HepG2 (cell line): ENCODE measurements at regions not wholly inside any gene's neighbourhood (a gene's known extent, or its start where the extent isn't known, plus 50 kb on each side); places are given as distances from the start of the nearest gene placed in this dataset.

Source experiments
- ATAC-seq: fragments of 200-7000 bp; cut with Tn5 transposase; 3 replicates; pipeline ENCODE4 v1.9.1; 2020; ENCODE audit warnings: mild to moderate bottlenecking, moderate library complexity
- BruUV-seq: library from RNA; stranded (reverse); fragments of 400-500 nt; replicated peaks from 2 replicates; lab custom pipeline; 2021; lab: Mats Ljungman, UMichigan
- CTCF ChIA-PET: fragments of 300-600 bp; formaldehyde crosslinking; extraction: SDS; loops from one replicate; lab custom pipeline; 2021; ENCODE audit warnings: low total read pairs, inconsistent platforms, low intra/inter-chr PET ratio; lab: Yijun Ruan, JAX
- POLR2A ChIA-PET: fragments of 350-600 bp; sonication (Branson Sonifier 250); formaldehyde crosslinking; loops from one replicate; lab custom pipeline; 2020; ENCODE audit warnings: antibody characterized with exemption, inconsistent platforms; lab: Yijun Ruan, JAX
- DNase-seq: peaks from one replicate; pipeline ENCODE4 v3.0.0-alpha.2; 2015; ENCODE audit warnings: low spot score
- FAIRE-seq: peaks from 3 replicates; lab custom pipeline; 2011; peaks lifted over from hg19 to GRCh38; lab: Jason Lieb, UNC
- H2AFZ ChIP-seq: one replicate; pipeline ENCODE4 v1.6.1; 2011; ENCODE audit warnings: low read length, inconsistent platforms
- H3K27ac ChIP-seq: fragments of 300-600 bp; 3 replicates; pipeline ENCODE4 v1.8.0; 2011; ENCODE audit warnings: mixed run types, mild to moderate bottlenecking, mixed read lengths, low read length, inconsistent platforms; ENCODE audit not compliant: insufficient read depth; ENCODE audit errors: extremely low read length
- H3K27me3 ChIP-seq, 2 experiments: fragments of 200-600 bp in 1 of 2; 2 replicates in 1 of 2; 3 replicates in 1 of 2; pipeline versions ENCODE4 v1.6.0 to v1.8.0; 2011; ENCODE audit warnings: low read length in 2 of 2, mild to moderate bottlenecking in 2 of 2, moderate library complexity in 2 of 2, inconsistent platforms in 1 of 2; ENCODE audit not compliant: insufficient read depth in 2 of 2, control insufficient read depth in 1 of 2
- H3K36me3 ChIP-seq, 2 experiments: fragments of 200-600 bp in 1 of 2; replicated peaks in 1 of 2; 2 replicates in 1 of 2; 3 replicates in 1 of 2; pipeline versions ENCODE4 v1.5.1 to v1.8.0; 2011; ENCODE audit warnings: low read length in 2 of 2, inconsistent platforms in 1 of 2; ENCODE audit not compliant: insufficient read depth in 2 of 2, control insufficient read depth in 1 of 2
- H3K4me1 ChIP-seq: 2 replicates; pipeline ENCODE4 v1.5.1; 2012; ENCODE audit warnings: low read length, inconsistent platforms; ENCODE audit not compliant: insufficient read depth
- H3K4me2 ChIP-seq: 2 replicates; pipeline ENCODE4 v1.6.0; 2011; ENCODE audit warnings: low read depth, low read length, inconsistent platforms
- H3K4me3 ChIP-seq, 3 experiments: fragments of 200-600 bp in 1 of 3; sonication (generic), shearing (Covaris generic) in 1 of 3; replicated peaks in 1 of 3; 2 replicates each; pipeline ENCODE4 v1.5.1; 2011 to 2016; ENCODE audit warnings: low read length in 3 of 3, inconsistent platforms in 2 of 3, low read depth in 2 of 3, mild to moderate bottlenecking in 2 of 3, control low read depth in 1 of 3, mixed read lengths in 1 of 3; ENCODE audit not compliant: insufficient read depth in 1 of 3
- H3K79me2 ChIP-seq: one replicate; pipeline ENCODE4 v1.6.1; 2011; ENCODE audit warnings: low read length, inconsistent platforms; ENCODE audit not compliant: insufficient read depth
- H3K9ac ChIP-seq: 2 replicates; pipeline ENCODE4 v1.6.0; 2011; ENCODE audit warnings: mild to moderate bottlenecking, low read depth, low read length, inconsistent platforms; ENCODE audit not compliant: insufficient read depth
- H3K9me3 ChIP-seq: 2 replicates; pipeline ENCODE4 v1.5.1; 2012; ENCODE audit warnings: mild to moderate bottlenecking, low read length
- H4K20me1 ChIP-seq: 2 replicates; pipeline ENCODE4 v1.6.0; 2011; ENCODE audit warnings: inconsistent platforms, mild to moderate bottlenecking, low read length, moderate library complexity; ENCODE audit not compliant: insufficient read depth
- EZH2 ChIP-seq: conservative IDR thresholded peaks from 2 replicates; pipeline ENCODE4 v1.6.1; 2012; ENCODE audit warnings: mild to moderate bottlenecking, low read depth, low read length, moderate library complexity
- TCF12 ChIP-seq, 2 experiments: fragments of 450-650 bp in 1 of 2; sonication (generic) in 1 of 2; formaldehyde crosslinking in 1 of 2; IDR thresholded peaks; 2 replicates each; pipeline versions ENCODE4 v1.6.1 to v1.8.0; 2017 to 2022; ENCODE audit warnings: antibody characterized with exemption in 1 of 2, mild to moderate bottlenecking in 1 of 2, missing genetic modification reagents in 1 of 2, moderate library complexity in 1 of 2
- ZBTB34 ChIP-seq: sonication (generic); formaldehyde crosslinking; IDR thresholded peaks from 2 replicates; pipeline ENCODE4 v1.8.0; 2022; ENCODE audit warnings: mild to moderate bottlenecking, missing genetic modification reagents
- ZNF33B ChIP-seq: sonication (generic); formaldehyde crosslinking; IDR thresholded peaks from 2 replicates; pipeline ENCODE4 v1.5.1; 2020; ENCODE audit warnings: mild to moderate bottlenecking, missing genetic modification reagents
- ZNF564 ChIP-seq: sonication (generic); formaldehyde crosslinking; IDR thresholded peaks from 2 replicates; pipeline ENCODE4 v1.8.1; 2023; ENCODE audit warnings: mild to moderate bottlenecking, missing genetic modification reagents
- ZNF605 ChIP-seq: sonication (generic); formaldehyde crosslinking; IDR thresholded peaks from 2 replicates; pipeline ENCODE4 v1.8.0; 2022; ENCODE audit warnings: mild to moderate bottlenecking, missing genetic modification reagents
- WGBS: methylation state at CpG from one replicate; pipeline ENCODE4 v1.1.6; 2017; ENCODE audit warnings: low lambda C conversion rate; 5-methylcytosine and 5-hydroxymethylcytosine counted together
- in situ Hi-C: cut with HindIII; loops from 2 replicates; pipeline ENCODE4 v1.10.0; 2017; ENCODE audit warnings: low pct_unique_long_range_greater_than_20kb; ENCODE audit not compliant: extremely low pct_ligation_motif_present
- intact Hi-C: fragments of 100-400 bp; cut with micrococcal nuclease; formaldehyde crosslinking; loops from one replicate; pipeline ENCODE4 v1.10.0; 2022; ENCODE audit not compliant: unreplicated experiment
- TF ChIP-seq, protein P1 (sequence below): sonication (generic); formaldehyde crosslinking; IDR thresholded peaks from 2 replicates; pipeline ENCODE4 v1.8.0; 2022; ENCODE audit warnings: missing genetic modification reagents, mild to moderate bottlenecking, borderline replicate concordance

GRCh38 chr11:131198161-131199014, 172.0 kb upstream of the NTM start:
- no peak overlapping the region for H3K4me3 ChIP-seq
- peaks cover 4 to 45% of the 10 kb centered on the region in 2 experiments for H3K27me3 ChIP-seq
- DNase-seq (no peak), FAIRE-seq (no peak), ATAC-seq (no peak)
- no peaks in the 10 kb centered on the region for H3K4me1 ChIP-seq
- CTCF ChIA-PET = no interaction called here
- H3K27ac ChIP-seq = no peak overlapping the region
- WGBS = 39% methylated on average over 8 of the region's 15 CpGs
- no peaks in the 10 kb centered on the region for H3K9me3 ChIP-seq
- POLR2A ChIA-PET = no interaction called here
- H3K4me2 ChIP-seq = no peak overlapping the region
- intact Hi-C loops (no loop called here), in situ Hi-C loops (no loop called here)
- TF ChIP-seq ZNF605 (CRISPR knock-in tag) = no peak
- TF ChIP-seq ZNF33B (CRISPR knock-in tag) = no peak
- no peak for TF ChIP-seq TCF12 (IDR thresholded peaks at IDR 0.05)
- TF ChIP-seq TCF12 (CRISPR knock-in tag; IDR thresholded peaks at IDR 0.05) = no peak
- TF ChIP-seq ZBTB34 (CRISPR knock-in tag) = no peak
- TF ChIP-seq, protein P1, sequence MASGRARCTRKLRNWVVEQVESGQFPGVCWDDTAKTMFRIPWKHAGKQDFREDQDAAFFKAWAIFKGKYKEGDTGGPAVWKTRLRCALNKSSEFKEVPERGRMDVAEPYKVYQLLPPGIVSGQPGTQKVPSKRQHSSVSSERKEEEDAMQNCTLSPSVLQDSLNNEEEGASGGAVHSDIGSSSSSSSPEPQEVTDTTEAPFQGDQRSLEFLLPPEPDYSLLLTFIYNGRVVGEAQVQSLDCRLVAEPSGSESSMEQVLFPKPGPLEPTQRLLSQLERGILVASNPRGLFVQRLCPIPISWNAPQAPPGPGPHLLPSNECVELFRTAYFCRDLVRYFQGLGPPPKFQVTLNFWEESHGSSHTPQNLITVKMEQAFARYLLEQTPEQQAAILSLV (CRISPR knock-in tag) = no peak
- no peak for TF ChIP-seq ZNF564 (CRISPR knock-in tag)
- no peak for TF ChIP-seq EZH2
- H2AFZ ChIP-seq = no peak overlapping the region
- no peaks in the 10 kb centered on the region for H4K20me1 ChIP-seq
- no peaks in the 10 kb centered on the region for H3K79me2 ChIP-seq
- no peak overlapping the region for H3K9ac ChIP-seq
- no peaks in the 10 kb centered on the region for H3K36me3 ChIP-seq
- no TSS peak for BruUV-seq
